SK-N-SH (cell line): ENCODE measurements at regions not wholly inside any gene's neighbourhood (a gene's known extent, or its start where the extent isn't known, plus 50 kb on each side); places are given as distances from the start of the nearest gene placed in this dataset.

Experiments
- CHD2 ChIP-seq: fragments of 150-350 bp; IDR thresholded peaks from 2 replicates; pipeline ENCODE4 v1.6.1; 2018; ENCODE audit warnings: low read length; ENCODE audit not compliant: partially characterized antibody
- NFIC ChIP-seq: IDR thresholded peaks from 2 replicates; pipeline ENCODE4 v1.4.0; 2012; ENCODE audit warnings: borderline replicate concordance
- SMC3 ChIP-seq: IDR thresholded peaks from 2 replicates; pipeline ENCODE4 v1.6.1; 2012; ENCODE audit warnings: low read depth, low read length, improper control_type of control experiment
- TF ChIP-seq, protein P1 (sequence below): fragments of 200-600 bp; sonication (generic); IDR thresholded peaks from 2 replicates; pipeline ENCODE4 v1.6.1; 2017; ENCODE audit warnings: antibody characterized with exemption, mild to moderate bottlenecking, moderate library complexity
- TF ChIP-seq, protein P2 (sequence below): fragments of 150-350 bp; IDR thresholded peaks from 2 replicates; pipeline ENCODE4 v1.6.1; 2017; ENCODE audit warnings: antibody characterized with exemption, low read length, low read depth, borderline replicate concordance

DNA sequence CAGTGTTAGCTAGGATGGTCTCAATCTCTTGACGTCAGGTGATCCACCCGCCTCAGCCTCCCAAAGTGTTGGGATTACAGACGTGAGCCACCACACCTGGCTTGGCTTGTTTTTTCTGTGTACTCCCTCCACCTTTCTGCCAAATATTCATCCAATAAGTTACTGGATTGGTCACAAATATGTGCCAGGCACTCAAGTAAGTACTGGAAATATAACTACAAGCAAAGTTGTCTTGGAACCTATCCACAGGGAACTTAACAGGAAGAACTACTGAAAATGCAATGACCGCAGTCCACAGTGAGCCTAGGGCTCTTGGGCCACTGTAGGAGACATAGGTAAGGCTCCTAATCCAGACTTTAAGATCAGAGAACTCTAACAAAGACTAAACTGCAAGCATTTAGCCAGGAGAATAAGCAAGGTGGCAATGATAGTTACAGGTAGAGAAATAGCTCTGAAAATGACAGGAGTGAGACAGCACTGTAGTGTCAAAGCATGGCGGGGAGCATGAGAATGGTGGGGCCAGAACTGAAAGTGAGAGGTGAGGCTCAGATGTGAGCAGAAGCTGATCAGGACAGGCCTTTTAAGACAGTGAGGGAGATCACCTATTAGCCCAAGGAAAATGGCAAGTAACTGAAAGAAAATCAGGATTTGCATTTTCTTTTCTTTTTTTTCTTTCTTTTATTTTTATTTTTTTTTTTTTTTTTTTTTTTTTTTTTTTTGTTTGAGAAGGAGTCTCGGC, 252.1 kb downstream of the RBM43 start:
- TF ChIP-seq SMC3, result no peak
- TF ChIP-seq, protein P1, sequence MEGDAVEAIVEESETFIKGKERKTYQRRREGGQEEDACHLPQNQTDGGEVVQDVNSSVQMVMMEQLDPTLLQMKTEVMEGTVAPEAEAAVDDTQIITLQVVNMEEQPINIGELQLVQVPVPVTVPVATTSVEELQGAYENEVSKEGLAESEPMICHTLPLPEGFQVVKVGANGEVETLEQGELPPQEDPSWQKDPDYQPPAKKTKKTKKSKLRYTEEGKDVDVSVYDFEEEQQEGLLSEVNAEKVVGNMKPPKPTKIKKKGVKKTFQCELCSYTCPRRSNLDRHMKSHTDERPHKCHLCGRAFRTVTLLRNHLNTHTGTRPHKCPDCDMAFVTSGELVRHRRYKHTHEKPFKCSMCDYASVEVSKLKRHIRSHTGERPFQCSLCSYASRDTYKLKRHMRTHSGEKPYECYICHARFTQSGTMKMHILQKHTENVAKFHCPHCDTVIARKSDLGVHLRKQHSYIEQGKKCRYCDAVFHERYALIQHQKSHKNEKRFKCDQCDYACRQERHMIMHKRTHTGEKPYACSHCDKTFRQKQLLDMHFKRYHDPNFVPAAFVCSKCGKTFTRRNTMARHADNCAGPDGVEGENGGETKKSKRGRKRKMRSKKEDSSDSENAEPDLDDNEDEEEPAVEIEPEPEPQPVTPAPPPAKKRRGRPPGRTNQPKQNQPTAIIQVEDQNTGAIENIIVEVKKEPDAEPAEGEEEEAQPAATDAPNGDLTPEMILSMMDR, result no peak
- TF ChIP-seq, protein P2, sequence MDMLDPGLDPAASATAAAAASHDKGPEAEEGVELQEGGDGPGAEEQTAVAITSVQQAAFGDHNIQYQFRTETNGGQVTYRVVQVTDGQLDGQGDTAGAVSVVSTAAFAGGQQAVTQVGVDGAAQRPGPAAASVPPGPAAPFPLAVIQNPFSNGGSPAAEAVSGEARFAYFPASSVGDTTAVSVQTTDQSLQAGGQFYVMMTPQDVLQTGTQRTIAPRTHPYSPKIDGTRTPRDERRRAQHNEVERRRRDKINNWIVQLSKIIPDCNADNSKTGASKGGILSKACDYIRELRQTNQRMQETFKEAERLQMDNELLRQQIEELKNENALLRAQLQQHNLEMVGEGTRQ, result no peak
- TF ChIP-seq CHD2, result no peak
- TF ChIP-seq NFIC, result no peak
